Kidney (tissue), 13 donors: ENCODE measurements at regions not wholly inside any gene's neighbourhood (a gene's known extent, or its start where the extent isn't known, plus 50 kb on each side); places are given as distances from the start of the nearest gene placed in this dataset.

Experiments used
- DNase-seq, 5 donors: peaks; one replicate each; pipeline ENCODE4 v3.0.0-alpha.2; 2013 to 2020
- FAIRE-seq: peaks from 2 replicates; lab custom pipeline; 2012; peaks lifted over from hg19 to GRCh38; lab: Jason Lieb, UNC
- H3K27ac ChIP-seq, 2 donors: one replicate each; pipeline ENCODE4 v1.7.0; 2013; ENCODE audit warnings: low read depth in 2 of 2, low read length in 2 of 2, inconsistent platforms in 1 of 2
- H3K27me3 ChIP-seq: one replicate; pipeline ENCODE4 v1.7.1; 2013; ENCODE audit warnings: low read length, inconsistent platforms; ENCODE audit not compliant: control insufficient read depth, insufficient read depth
- H3K36me3 ChIP-seq, 3 donors: one replicate each; pipeline versions ENCODE4 v1.7.0 to v1.7.1; 2013; ENCODE audit warnings: low read length in 3 of 3, control low read depth in 1 of 3, inconsistent platforms in 1 of 3; ENCODE audit not compliant: insufficient read depth in 3 of 3, control insufficient read depth in 2 of 3
- H3K4me1 ChIP-seq, 3 donors: one replicate each; pipeline versions ENCODE4 v1.7.0 to v1.7.1; 2013; ENCODE audit warnings: low read length in 3 of 3, inconsistent platforms in 1 of 3, low read depth in 1 of 3; ENCODE audit not compliant: control insufficient read depth in 2 of 3, insufficient read depth in 2 of 3
- H3K4me3 ChIP-seq, 3 donors: one replicate each; pipeline versions ENCODE4 v1.7.0 to v1.8.1; 2013; ENCODE audit warnings: low read length in 3 of 3, control low read depth in 1 of 3, inconsistent platforms in 1 of 3
- H3K9ac ChIP-seq, 3 donors: one replicate each; pipeline versions ENCODE4 v1.7.0 to v1.7.1; 2013; ENCODE audit warnings: low read length in 3 of 3, control low read depth in 1 of 3, inconsistent platforms in 1 of 3
- H3K9me3 ChIP-seq, 3 donors: one replicate each; pipeline versions ENCODE4 v1.7.0 to v1.7.1; 2013; ENCODE audit warnings: low read length in 3 of 3, control low read depth in 1 of 3, inconsistent platforms in 1 of 3; ENCODE audit not compliant: control insufficient read depth in 2 of 3, insufficient read depth in 1 of 3
- CTCF ChIP-seq: IDR thresholded peaks from 3 replicates; pipeline ENCODE4 v1.5.1; 2012; ENCODE audit warnings: mild to moderate bottlenecking, moderate library complexity, borderline replicate concordance; ENCODE audit not compliant: insufficient read depth; ENCODE audit errors: extremely low read depth
- intact Hi-C: fragments of 100-400 bp; cut with DNase I; formaldehyde crosslinking; loops from one replicate; pipeline ENCODE4 v1.11.1; 2022
- donor health status: control.
- donor health status: control.
- donor health status: control.
- donor health status: control.
- donor health status: control.
- donor health status: DM: yes; HTN: yes; CAD: no.
- donor health status: Normal renal cell carcinoma (clear cell type).

- no peaks in the 10 kb centered on the region for H3K36me3 ChIP-seq
- intact Hi-C loops, result no loop called here
- no peaks in the 10 kb centered on the region for H3K9me3 ChIP-seq
- DNase-seq (no peak), FAIRE-seq (no peak)
- H3K4me3 ChIP-seq, result no peak overlapping the region
- peaks cover 0 to 4% (median 0%) of the 10 kb centered on the region in 3 donors for H3K4me1 ChIP-seq
- no peaks in the 10 kb centered on the region for H3K27me3 ChIP-seq
- TF ChIP-seq CTCF, result no peak
- H3K9ac ChIP-seq, result no peak overlapping the region
- H3K27ac ChIP-seq, result no peak overlapping the region
Measured at GRCh38 chr1:116234429-116234828, 123.2 kb downstream of the MAB21L3 start.

GRCh38 chr1:116239916-116240315 lies 128.7 kb downstream of the MAB21L3 start:
- intact Hi-C loops, result no loop called here
- no peak for TF ChIP-seq CTCF
- Histone ChIP-seq H3K4me1 (peaks cover 0 to 8% (median 7%) of the 10 kb centered on the region in 3 donors), H3K36me3 (no peaks in the 10 kb centered on the region), H3K9ac (no peak overlapping the region), H3K4me3 (no peak overlapping the region), H3K9me3 (no peaks in the 10 kb centered on the region), H3K27ac (no peak overlapping the region), H3K27me3 (no peaks in the 10 kb centered on the region)
- DNase-seq, result no peak
- no peak for FAIRE-seq

GRCh38 chr1:116242741-116243140 lies 130.3 kb upstream of the ATP1A1 start:
- intact Hi-C loops, result no loop called here
- Histone ChIP-seq H3K36me3 (no peaks in the 10 kb centered on the region), H3K27me3 (no peaks in the 10 kb centered on the region), H3K4me1 (peaks cover 0 to 8% (median 7%) of the 10 kb centered on the region in 3 donors), H3K9me3 (no peaks in the 10 kb centered on the region), H3K9ac (no peak overlapping the region), H3K27ac (no peak overlapping the region), H3K4me3 (no peak overlapping the region)
- no peak for DNase-seq
- TF ChIP-seq CTCF, result no peak
- FAIRE-seq, result no peak
